Fibroblast of lung (primary cell): ENCODE measurements at regions not wholly inside any gene's neighbourhood (a gene's known extent, or its start where the extent isn't known, plus 50 kb on each side); places are given as distances from the start of the nearest gene placed in this dataset.

Experiments
- DNase-seq, 2 donors: peaks; one replicate each; pipeline versions ENCODE4 v3.0.0 to v3.0.0-alpha.2; 2010; ENCODE audit warnings: low read depth in 2 of 2
- H2AFZ ChIP-seq: 2 replicates; pipeline ENCODE4 v1.5.1; 2012; ENCODE audit warnings: low read length, control low read depth, inconsistent platforms
- H3K27ac ChIP-seq: 2 replicates; pipeline ENCODE4 v1.5.1; 2011; ENCODE audit warnings: low read length, control low read depth; ENCODE audit not compliant: insufficient read depth
- H3K27me3 ChIP-seq: 2 replicates; pipeline ENCODE4 v1.5.1; 2011; ENCODE audit warnings: mild to moderate bottlenecking, low read length; ENCODE audit not compliant: control insufficient read depth, insufficient read depth
- H3K36me3 ChIP-seq: 2 replicates; pipeline ENCODE4 v1.5.1; 2011; ENCODE audit warnings: low read length; ENCODE audit not compliant: control insufficient read depth, insufficient read depth
- H3K4me1 ChIP-seq: 2 replicates; pipeline ENCODE4 v1.5.1; 2011; ENCODE audit warnings: low read length; ENCODE audit not compliant: control insufficient read depth, insufficient read depth; ENCODE audit errors: extremely low read depth
- H3K4me2 ChIP-seq: 2 replicates; pipeline ENCODE4 v1.5.1; 2011; ENCODE audit warnings: low read length, control low read depth; ENCODE audit not compliant: insufficient read depth; ENCODE audit errors: extremely low read depth
- H3K4me3 ChIP-seq, 4 experiments: fragments of 200-600 bp in 1 of 4; sonication (generic) in 1 of 4; replicated peaks in 1 of 4; 2 replicates each; pipeline ENCODE4 v1.5.1; 2011 to 2016; ENCODE audit warnings: low read length in 4 of 4, low read depth in 3 of 4, mild to moderate bottlenecking in 3 of 4, control low read depth in 2 of 4, inconsistent platforms in 1 of 4, mixed read lengths in 1 of 4; ENCODE audit not compliant: insufficient read depth in 1 of 4; ENCODE audit errors: control extremely low read depth in 1 of 4
- H3K79me2 ChIP-seq: 2 replicates; pipeline ENCODE4 v1.5.1; 2012; ENCODE audit warnings: mild to moderate bottlenecking, low read length, inconsistent platforms; ENCODE audit not compliant: control insufficient read depth, insufficient read depth
- H3K9ac ChIP-seq: 2 replicates; pipeline ENCODE4 v1.5.1; 2011; ENCODE audit warnings: mild to moderate bottlenecking, low read length, control low read depth; ENCODE audit not compliant: insufficient read depth
- H3K9me3 ChIP-seq: 2 replicates; pipeline ENCODE4 v1.5.1; 2012; ENCODE audit warnings: low read depth, low read length; ENCODE audit not compliant: control insufficient read depth, insufficient read depth
- H4K20me1 ChIP-seq: 2 replicates; pipeline ENCODE4 v1.5.1; 2011; ENCODE audit warnings: low read length; ENCODE audit not compliant: control insufficient read depth, insufficient read depth; ENCODE audit errors: extremely low read depth
- CTCF ChIP-seq, 2 donors: IDR thresholded peaks in 1 of 2; conservative IDR thresholded peaks in 1 of 2; 1 replicate in 1 of 2; 2 replicates in 1 of 2; pipeline ENCODE4 v1.5.1; 2011 to 2012; ENCODE audit warnings: low read length in 2 of 2, control low read depth in 1 of 2, inconsistent platforms in 1 of 2, low read depth in 1 of 2, mild to moderate bottlenecking in 1 of 2
- EZH2 ChIP-seq: IDR thresholded peaks from 2 replicates; pipeline ENCODE4 v1.5.1; 2012; ENCODE audit warnings: low read length, control low read depth, mild to moderate bottlenecking; ENCODE audit errors: missing control alignments

- no peak for DNase-seq
These were observed 120.4 kb upstream of the EOLA2 start for GRCh38 chrX:150058728-150059127.

GRCh38 chrX:150060406-150060805 is 122.1 kb upstream of the EOLA2 start:
- DNase-seq: peak; percentile 21 to 72
- Histone ChIP-seq H3K4me1 (peaks cover 10% of the 10 kb centered on the region), H3K36me3 (no peaks in the 10 kb centered on the region), H3K27ac (no peak overlapping the region), H4K20me1 (no peaks in the 10 kb centered on the region), H2AFZ (no peak overlapping the region), H3K4me3 (no peak overlapping the region), H3K79me2 (no peaks in the 10 kb centered on the region), H3K27me3 (no peaks in the 10 kb centered on the region), H3K4me2 (peak overlapping the region; percentile 5), H3K9ac (no peak overlapping the region), H3K9me3 (no peaks in the 10 kb centered on the region)
- TF ChIP-seq EZH2: no peak
- no peak for TF ChIP-seq CTCF (conservative IDR thresholded peaks at IDR 0.05 in 1 of 2, IDR thresholded peaks at IDR 0.05 in 1 of 2; ENCODE audit: low read depth in 1 of 2, low read length in 2 of 2)

More at GRCh38 chrX:150058728-150059127, 120.4 kb upstream of the EOLA2 start:
- H3K27ac ChIP-seq: no peak overlapping the region
- peaks cover 7% of the 10 kb centered on the region for H3K4me1 ChIP-seq
- H3K79me2 ChIP-seq: no peaks in the 10 kb centered on the region
- no peak overlapping the region for H3K4me2 ChIP-seq
- H4K20me1 ChIP-seq: no peaks in the 10 kb centered on the region
- H3K27me3 ChIP-seq: no peaks in the 10 kb centered on the region
- no peaks in the 10 kb centered on the region for H3K9me3 ChIP-seq
- TF ChIP-seq EZH2 (no peak), CTCF (conservative IDR thresholded peaks at IDR 0.05 in 1 of 2, IDR thresholded peaks at IDR 0.05 in 1 of 2; ENCODE audit: low read depth in 1 of 2, low read length in 2 of 2) (no peak)
- H3K36me3 ChIP-seq: no peaks in the 10 kb centered on the region
- no peak overlapping the region for H3K9ac ChIP-seq
- H3K4me3 ChIP-seq: no peak overlapping the region
- no peak overlapping the region for H2AFZ ChIP-seq

- H3K27ac ChIP-seq: no peak overlapping the region
- H4K20me1 ChIP-seq: no peaks in the 10 kb centered on the region
- H3K4me3 ChIP-seq: no peak overlapping the region
- no peak overlapping the region for H3K9ac ChIP-seq
- DNase-seq: peak; percentile 59 to 77
- H3K4me1 ChIP-seq: peaks cover 10% of the 10 kb centered on the region
- H3K36me3 ChIP-seq: no peaks in the 10 kb centered on the region
- TF ChIP-seq CTCF (conservative IDR thresholded peaks at IDR 0.05 in 1 of 2, IDR thresholded peaks at IDR 0.05 in 1 of 2; ENCODE audit: low read depth in 1 of 2, low read length in 2 of 2) (no peak), EZH2 (no peak)
- no peak overlapping the region for H2AFZ ChIP-seq
- H3K4me2 ChIP-seq: peak overlapping the region; percentile 32
- H3K27me3 ChIP-seq: no peaks in the 10 kb centered on the region
- no peaks in the 10 kb centered on the region for H3K9me3 ChIP-seq
- H3K79me2 ChIP-seq: no peaks in the 10 kb centered on the region
These were observed 124.2 kb upstream of the EOLA2 start for GRCh38 chrX:150062292-150063137.
